Anterior cingulate cortex (tissue), 58 donors: ENCODE measurements at regions not wholly inside any gene's neighbourhood (a gene's known extent, or its start where the extent isn't known, plus 50 kb on each side); places are given as distances from the start of the nearest gene placed in this dataset.
A peak's percentile ranks its signal among the peaks of the same experiment; 100 is the strongest.
"Not testable (repeated sequence)": the region's sequence is repeated elsewhere in the genome, so short reads cannot be mapped to it uniquely, and the experiment has no call there.

Experiments used
- DNase-seq, 58 donors: peaks; one replicate each; lab custom pipeline; 2025; lab: John Stamatoyannopoulos, UW

GRCh38 chr21:35398346-35398982, 349.4 kb upstream of the RUNX1 start:
- DNase-seq, result no peak

- DNase-seq, result no peak
Measured at GRCh38 chr21:35397781-35398180, 348.7 kb upstream of the RUNX1 start.

DNA sequence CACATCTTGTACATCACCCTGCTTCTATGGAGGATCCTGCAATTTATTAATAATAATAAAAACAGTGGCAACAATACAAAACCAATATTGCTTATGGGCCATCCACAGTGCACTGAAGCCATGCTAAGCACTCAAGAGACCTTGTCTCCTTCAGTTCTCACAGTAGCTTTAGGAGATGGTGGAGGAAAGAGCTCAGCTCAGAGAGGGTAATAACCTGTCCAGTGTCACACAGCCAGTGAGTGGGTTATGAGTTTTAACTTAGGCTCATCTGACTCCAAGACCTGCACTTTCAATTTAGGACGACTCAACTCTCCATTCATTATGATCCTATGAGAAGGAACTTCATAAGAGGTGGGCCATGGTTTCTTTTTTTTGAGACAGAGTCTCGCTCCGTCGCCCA, 347.6 kb upstream of the RUNX1 start:
- DNase-seq, result no peak

DNA sequence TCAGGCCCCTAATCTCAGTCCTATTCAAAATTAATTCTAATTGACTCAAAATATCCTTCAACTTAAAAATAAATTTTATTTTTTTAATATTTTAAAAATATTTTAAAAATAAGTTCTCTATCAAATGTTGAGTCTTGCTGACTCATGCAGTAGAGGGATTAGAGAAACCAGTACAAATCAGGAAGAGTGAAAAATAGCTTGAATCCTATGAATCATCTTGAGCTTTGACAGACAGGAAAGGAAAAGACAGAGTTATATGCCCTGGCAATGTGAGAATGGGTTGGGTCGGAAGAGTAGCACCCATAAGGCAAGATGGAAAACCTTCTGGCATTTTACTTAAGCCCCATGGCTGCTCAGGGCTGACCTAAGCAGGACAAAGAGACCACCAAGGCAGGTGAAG, 346.6 kb upstream of the RUNX1 start:
- no peak for DNase-seq

GRCh38 chr21:35394634-35395369, 345.7 kb upstream of the RUNX1 start:
- DNase-seq, result no peak

GRCh38 chr21:35394049-35394448, 344.9 kb upstream of the RUNX1 start:
- no peak for DNase-seq

DNA sequence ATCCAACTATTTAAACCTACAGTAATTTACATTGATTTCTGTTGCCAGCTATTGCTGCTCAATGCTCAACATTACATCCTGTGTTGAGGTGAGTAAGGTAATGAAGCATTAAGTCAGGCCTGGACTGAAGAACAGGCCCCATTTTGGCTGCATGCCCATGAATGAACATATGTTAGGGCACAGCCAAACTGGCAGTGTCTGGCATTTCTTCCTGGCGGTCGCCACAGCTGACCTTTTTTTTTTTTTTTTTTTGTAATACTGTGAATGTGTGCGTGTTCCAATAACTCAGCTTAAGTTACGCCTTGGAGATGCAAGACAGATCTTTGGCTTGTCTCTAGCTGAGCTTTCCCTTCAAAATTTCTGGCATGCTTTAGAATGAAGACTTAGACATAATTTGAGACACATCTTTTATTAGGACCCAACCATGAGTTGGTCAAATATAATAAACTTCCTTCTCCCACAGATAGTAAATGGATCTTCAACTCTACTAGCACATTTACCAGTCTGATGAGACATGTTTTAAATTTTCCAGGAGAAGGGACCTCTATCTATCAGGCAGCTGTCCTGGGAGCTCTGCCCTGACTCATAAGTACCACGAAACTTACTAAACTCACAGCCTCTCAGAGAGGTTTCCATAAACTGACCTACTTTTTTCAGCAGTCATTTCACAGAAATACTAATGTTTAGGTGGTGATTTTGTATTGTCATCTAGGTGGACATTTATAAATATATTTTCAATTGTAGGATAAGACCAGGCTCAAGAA, 341.1 kb upstream of the RUNX1 start:
- DNase-seq, result no peak

- DNase-seq, result no peak
Measured at GRCh38 chr21:35386491-35387079, 337.5 kb upstream of the RUNX1 start.

DNA sequence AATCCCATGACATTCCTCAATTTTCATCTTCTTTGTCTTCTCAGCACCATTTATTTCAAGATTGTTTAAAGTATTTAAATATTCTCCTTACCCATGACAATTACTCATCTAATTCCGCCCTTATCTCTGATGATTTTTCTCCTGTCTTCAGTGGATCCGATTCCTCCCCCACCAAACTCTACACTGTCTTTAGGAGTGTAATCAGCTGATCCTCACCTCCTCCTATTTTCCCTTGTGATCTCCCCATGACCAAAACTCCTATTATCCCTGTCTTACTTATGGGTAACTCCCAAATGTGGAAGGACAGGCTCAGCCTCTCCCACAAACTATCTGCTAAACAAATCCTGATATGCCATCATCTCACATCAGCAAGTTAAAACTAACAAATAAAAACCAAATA, 335.3 kb upstream of the RUNX1 start:
- DNase-seq, result no peak

- DNase-seq, result peak in 1 of 58 donors; percentile 3
Measured at GRCh38 chr21:35382696-35383095, 333.6 kb upstream of the RUNX1 start.

- DNase-seq, result no peak
Measured at GRCh38 chr21:35381743-35382310, 332.7 kb upstream of the RUNX1 start.

GRCh38 chr21:35380304-35380703, 331.2 kb upstream of the RUNX1 start:
- not testable (repeated sequence) for DNase-seq

DNA sequence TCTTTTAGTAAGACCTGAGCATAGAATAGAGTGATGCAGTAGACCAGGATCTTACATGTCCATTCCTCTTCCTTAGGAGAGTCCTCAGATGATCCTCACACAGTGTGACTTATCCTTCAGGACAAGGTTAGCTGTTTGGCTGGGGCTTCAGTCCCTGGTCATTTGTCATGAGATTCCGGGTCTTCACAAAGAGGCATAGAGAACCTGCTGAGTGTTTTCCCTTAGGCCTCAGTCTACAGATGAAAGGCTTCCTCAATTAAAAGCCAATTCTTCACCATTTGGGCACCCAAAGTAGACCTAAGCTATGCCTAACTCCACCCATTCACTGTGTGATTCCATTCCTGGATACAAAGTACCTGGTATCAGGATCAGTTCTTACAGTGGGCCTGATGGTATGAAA, 329.8 kb upstream of the RUNX1 start:
- no peak for DNase-seq

DNA sequence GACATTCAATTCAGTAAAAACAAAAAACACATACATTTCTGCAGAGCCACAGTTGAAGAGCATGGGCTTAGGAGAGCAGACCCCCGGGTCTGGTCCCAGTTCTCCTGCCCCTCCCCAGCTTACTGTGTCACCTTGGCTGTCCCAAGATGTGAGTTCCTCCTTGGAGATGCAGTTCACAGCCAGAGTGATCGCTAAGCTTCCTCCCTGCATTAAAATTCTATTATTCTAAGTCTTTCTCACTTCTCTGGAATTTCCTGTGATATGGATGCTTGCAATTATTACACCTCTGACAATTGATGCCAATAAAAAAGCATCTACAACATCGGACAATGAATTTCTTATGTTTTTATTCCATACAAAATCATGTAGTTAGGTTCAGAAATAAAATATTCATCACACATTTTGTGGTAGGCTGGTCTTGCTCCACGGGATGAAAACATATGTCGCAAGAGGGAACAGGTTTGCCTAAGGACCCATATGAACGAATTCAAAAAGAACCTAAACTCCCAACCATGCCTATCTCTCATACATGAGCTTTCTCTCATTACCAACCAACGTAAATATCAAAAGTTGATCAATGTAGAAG, 328.5 kb upstream of the RUNX1 start:
- no peak for DNase-seq

DNA sequence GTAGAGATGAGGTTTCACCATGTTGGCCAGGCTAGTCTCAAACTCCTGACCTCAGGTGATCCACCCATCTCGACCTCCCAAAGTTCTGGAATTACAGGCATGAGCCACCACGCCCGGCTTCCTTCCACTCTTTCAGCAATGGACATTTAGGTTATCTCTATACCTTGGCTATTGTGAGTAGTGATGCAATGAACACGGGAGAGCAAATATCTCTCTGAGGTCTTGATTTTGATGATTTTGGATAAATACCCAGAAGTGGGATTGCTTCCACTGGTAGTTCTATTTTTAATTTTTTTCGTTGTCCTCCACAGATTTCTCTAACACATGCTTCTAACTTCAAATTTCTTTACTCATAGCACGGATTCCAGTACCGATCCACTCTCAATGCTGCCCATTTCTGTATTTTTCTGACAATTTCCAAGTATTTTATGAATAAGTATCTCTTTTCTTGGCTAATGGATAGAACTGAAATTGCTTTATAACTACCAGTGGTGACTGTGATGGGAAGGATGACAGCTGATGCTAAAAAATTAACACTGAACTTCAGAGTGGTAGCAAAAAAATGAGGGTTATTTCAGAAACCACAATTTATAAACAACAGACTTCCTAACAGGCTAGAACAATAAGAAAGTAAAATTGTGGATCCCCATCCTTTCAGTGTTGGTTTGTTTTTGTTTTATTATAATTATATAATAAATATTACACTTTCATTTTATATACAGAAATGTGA, 327.5 kb upstream of the RUNX1 start:
- no peak for DNase-seq

GRCh38 chr21:35375115-35375514, 326.0 kb upstream of the RUNX1 start:
- no peak for DNase-seq

DNA sequence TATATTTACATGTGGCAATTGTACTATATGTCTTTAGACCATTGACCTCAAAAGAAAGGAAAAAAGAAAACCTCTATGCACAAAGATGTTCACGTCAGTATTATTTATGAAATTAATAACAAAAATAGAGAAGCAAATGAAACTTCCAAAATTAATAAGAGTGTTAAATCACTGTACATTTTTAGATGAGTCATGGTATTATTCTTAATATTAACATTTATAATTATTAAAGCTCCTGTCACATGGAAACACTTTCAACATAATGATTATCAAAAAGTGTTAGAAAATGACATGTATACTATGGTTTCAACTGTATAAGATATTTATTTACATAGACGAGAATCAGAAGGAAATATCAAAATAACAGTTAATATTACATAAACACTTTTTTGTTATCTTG, 324.9 kb upstream of the RUNX1 start:
- no peak for DNase-seq

- no peak for DNase-seq
Measured at GRCh38 chr21:35372201-35372600, 323.1 kb upstream of the RUNX1 start.

GRCh38 chr21:35370671-35371070, 321.6 kb upstream of the RUNX1 start:
- no peak for DNase-seq

GRCh38 chr21:35370071-35370470, 321.0 kb upstream of the RUNX1 start:
- no peak for DNase-seq
